IMR-90 (cell line): ENCODE measurements at regions not wholly inside any gene's neighbourhood (a gene's known extent, or its start where the extent isn't known, plus 50 kb on each side); places are given as distances from the start of the nearest gene placed in this dataset.

Experiments used
- ATAC-seq: fragments of 200-7000 bp; cut with Tn5 transposase; 2 replicates; pipeline ENCODE4 v1.9.1; 2020; ENCODE audit warnings: low read depth, mild to moderate bottlenecking, moderate library complexity
- BruUV-seq: library from RNA; stranded (reverse); fragments of 400-500 nt; replicated peaks from 2 replicates; lab custom pipeline; 2021; lab: Mats Ljungman, UMichigan
- CTCF ChIA-PET: fragments of 300-600 bp; formaldehyde crosslinking; extraction: SDS; loops from one replicate; lab custom pipeline; 2021; ENCODE audit warnings: antibody characterized with exemption; lab: Yijun Ruan, JAX
- POLR2A ChIA-PET: fragments of 300-600 bp; sonication (Branson Sonifier 250); formaldehyde crosslinking; loops from one replicate; lab custom pipeline; 2022; ENCODE audit warnings: antibody characterized with exemption; ENCODE audit not compliant: unreplicated experiment; lab: Charles Lee
- DNase-seq: peaks from one replicate; pipeline ENCODE4 v3.0.0; 2013
- H2AFZ ChIP-seq: replicated peaks from 2 replicates; pipeline ENCODE3; 2013; ENCODE audit warnings: low read length, mild to moderate bottlenecking; ENCODE audit not compliant: poor library complexity
- H2AK5ac ChIP-seq: 2 replicates; pipeline ENCODE4 v1.6.1; 2013; ENCODE audit warnings: low read depth, low read length, inconsistent platforms
- H2AK9ac ChIP-seq: replicated peaks from 2 replicates; pipeline ENCODE3; 2013; ENCODE audit warnings: mild to moderate bottlenecking, low read depth, low read length, moderate library complexity; ENCODE audit not compliant: poor library complexity
- H2BK120ac ChIP-seq: 2 replicates; pipeline ENCODE4 v1.6.1; 2013; ENCODE audit warnings: low read depth, low read length, inconsistent platforms
- H2BK15ac ChIP-seq: 3 replicates; pipeline ENCODE4 v1.6.1; 2013; ENCODE audit warnings: low read depth, low read length, inconsistent platforms
- H2BK20ac ChIP-seq: 2 replicates; pipeline ENCODE4 v1.6.1; 2013; ENCODE audit warnings: low read depth, mild to moderate bottlenecking, inconsistent platforms, low read length, moderate library complexity
- H2BK5ac ChIP-seq: 2 replicates; pipeline ENCODE4 v1.6.1; 2013; ENCODE audit warnings: mild to moderate bottlenecking, low read depth, low read length, inconsistent platforms; ENCODE audit not compliant: poor library complexity, severe bottlenecking
- H3K14ac ChIP-seq: replicated peaks from 2 replicates; pipeline ENCODE4 v1.6.1; 2013; ENCODE audit warnings: low read depth, low read length, inconsistent platforms
- H3K18ac ChIP-seq: 2 replicates; pipeline ENCODE4 v1.6.1; 2013; ENCODE audit warnings: low read depth, low read length, control low read depth
- H3K23ac ChIP-seq: 2 replicates; pipeline ENCODE4 v1.6.1; 2013; ENCODE audit warnings: low read depth, low read length, inconsistent platforms
- H3K27ac ChIP-seq: 2 replicates; pipeline ENCODE4 v1.5.1; 2013; ENCODE audit warnings: mild to moderate bottlenecking, control low read depth, low read length; ENCODE audit not compliant: insufficient read depth
- H3K27me3 ChIP-seq: 2 replicates; pipeline ENCODE4 v1.6.1; 2013; ENCODE audit warnings: low read length; ENCODE audit not compliant: control insufficient read depth, insufficient read depth
- H3K36me3 ChIP-seq: 2 replicates; pipeline ENCODE4 v1.6.1; 2013; ENCODE audit warnings: low read length, mixed read lengths; ENCODE audit not compliant: control insufficient read depth, insufficient read depth
- H3K4ac ChIP-seq: 2 replicates; pipeline ENCODE4 v1.6.1; 2013; ENCODE audit warnings: low read depth, low read length, inconsistent platforms
- H3K4me1 ChIP-seq: 2 replicates; pipeline ENCODE4 v1.6.1; 2013; ENCODE audit warnings: low read length, mixed read lengths; ENCODE audit not compliant: control insufficient read depth, insufficient read depth
- H3K4me2 ChIP-seq: 2 replicates; pipeline ENCODE4 v1.6.1; 2013; ENCODE audit warnings: low read depth, mild to moderate bottlenecking, control low read depth, low read length, moderate library complexity
- H3K4me3 ChIP-seq: 2 replicates; pipeline ENCODE4 v1.5.1; 2013; ENCODE audit warnings: low read depth, mild to moderate bottlenecking, control low read depth, low read length, moderate library complexity; ENCODE audit not compliant: insufficient read depth
- H3K56ac ChIP-seq: 2 replicates; pipeline ENCODE4 v1.6.1; 2013; ENCODE audit warnings: low read length, inconsistent platforms; ENCODE audit not compliant: insufficient read depth; ENCODE audit errors: extremely low read depth
- H3K79me1 ChIP-seq, 2 experiments: 2 replicates each; pipeline ENCODE4 v1.6.1; 2013; ENCODE audit warnings: low read length in 2 of 2, inconsistent platforms in 1 of 2, low read depth in 1 of 2
- H3K9ac ChIP-seq: 2 replicates; pipeline ENCODE4 v1.6.1; 2013; ENCODE audit warnings: low read depth, low read length, control low read depth
- H3K9me1 ChIP-seq: 2 replicates; pipeline ENCODE4 v1.6.1; 2013; ENCODE audit warnings: low read length, inconsistent platforms; ENCODE audit not compliant: insufficient read depth
- H3K9me3 ChIP-seq: 2 replicates; pipeline ENCODE4 v1.6.1; 2013; ENCODE audit warnings: low read length; ENCODE audit not compliant: control insufficient read depth, insufficient read depth
- H4K20me1 ChIP-seq: 2 replicates; pipeline ENCODE4 v1.6.1; 2013; ENCODE audit warnings: low read length, inconsistent platforms; ENCODE audit not compliant: insufficient read depth
- H4K5ac ChIP-seq: 2 replicates; pipeline ENCODE4 v1.6.1; 2013; ENCODE audit warnings: mild to moderate bottlenecking, low read depth, low read length, control low read depth
- H4K8ac ChIP-seq, 2 experiments: 2 replicates each; pipeline ENCODE4 v1.6.1; 2013; ENCODE audit warnings: low read depth in 2 of 2, low read length in 2 of 2, control low read depth in 1 of 2, inconsistent platforms in 1 of 2
- H4K91ac ChIP-seq: 2 replicates; pipeline ENCODE4 v1.6.1; 2013; ENCODE audit warnings: low read depth, low read length, inconsistent platforms; ENCODE audit not compliant: insufficient read depth
- BHLHE40 ChIP-seq: fragments of 150-350 bp; IDR thresholded peaks from 2 replicates; pipeline ENCODE4 v1.6.1; 2016; ENCODE audit warnings: mild to moderate bottlenecking, low read depth, low read length
- FOS ChIP-seq: fragments of 150-350 bp; IDR thresholded peaks from 2 replicates; pipeline ENCODE4 v1.6.1; 2016; ENCODE audit warnings: low read depth, low read length
- MAFK ChIP-seq: IDR thresholded peaks from 2 replicates; pipeline ENCODE4 v1.6.1; 2012; ENCODE audit warnings: low read depth, low read length, improper control_type of control experiment
- MAZ ChIP-seq: IDR thresholded peaks from 2 replicates; pipeline ENCODE4 v1.6.1; 2012; ENCODE audit warnings: low read depth, mild to moderate bottlenecking, low read length, improper control_type of control experiment, moderate library complexity, borderline replicate concordance
- RAD21 ChIP-seq: IDR thresholded peaks from 2 replicates; pipeline ENCODE4 v1.6.1; 2012; ENCODE audit warnings: low read length, improper control_type of control experiment
- RCOR1 ChIP-seq: IDR thresholded peaks from 2 replicates; pipeline ENCODE4 v1.6.1; 2012; ENCODE audit warnings: mild to moderate bottlenecking, low read length, improper control_type of control experiment; ENCODE audit not compliant: insufficient replicate concordance
- SMC3 ChIP-seq: fragments of 150-350 bp; IDR thresholded peaks from 2 replicates; pipeline ENCODE4 v1.6.1; 2016; ENCODE audit warnings: low read depth, mild to moderate bottlenecking, antibody characterized with exemption, low read length, moderate library complexity
- WGBS, 2 experiments: methylation state at CpG; one replicate each; pipeline versions ENCODE4 v1.1.5 to v1.1.7; 2013; ENCODE audit warnings: missing lambda C conversion rate in 2 of 2; ENCODE audit not compliant: insufficient read length in 1 of 2; ENCODE audit errors: extremely low coverage in 2 of 2; 5-methylcytosine and 5-hydroxymethylcytosine counted together
- dilution Hi-C: fragments of 300-500 bp; cut with HindIII; formaldehyde crosslinking; loops from one replicate; pipeline ENCODE4 v1.14.3; 2018; ENCODE audit warnings: low sequenced_read_pairs; ENCODE audit not compliant: unreplicated experiment
- in situ Hi-C: fragments of 300-500 bp; cut with MboI; formaldehyde crosslinking; loops from 3 replicates; pipeline ENCODE4 v1.14.3; 2019; ENCODE audit warnings: low sequenced_read_pairs, inconsistent platforms, mixed read lengths
- intact Hi-C: fragments of 100-400 bp; cut with micrococcal nuclease; formaldehyde crosslinking; loops from 2 replicates; pipeline ENCODE4 v1.10.0; 2022
- TF ChIP-seq, protein P1 (sequence below): fragments of 150-350 bp; IDR thresholded peaks from 2 replicates; pipeline ENCODE4 v1.6.1; 2017; ENCODE audit warnings: mild to moderate bottlenecking, antibody characterized with exemption, low read length, low read depth

- H3K56ac ChIP-seq, result no peak overlapping the region
- H3K4me1 ChIP-seq, result no peaks in the 10 kb centered on the region
- no peak overlapping the region for H3K18ac ChIP-seq
- BruUV-seq, result no TSS peak
- intact Hi-C loops (no loop called here), dilution Hi-C loops (no loop called here), in situ Hi-C loops (no loop called here)
- no peak overlapping the region for H4K8ac ChIP-seq
- CTCF ChIA-PET, result no interaction called here
- no peak overlapping the region for H2BK20ac ChIP-seq
- WGBS, 2 experiments, result 60% methylated on average over 8 of the region's 11 CpGs; no CpG with 5 or more reads in 1 of the 2 experiments
- H3K9me1 ChIP-seq, result no peaks in the 10 kb centered on the region
- H3K23ac ChIP-seq, result no peak overlapping the region
- no peak overlapping the region for H3K9ac ChIP-seq
- H3K36me3 ChIP-seq, result no peaks in the 10 kb centered on the region
- no peak overlapping the region for H3K27ac ChIP-seq
- H3K79me1 ChIP-seq, result no peaks in the 10 kb centered on the region
- H3K9me3 ChIP-seq, result no peaks in the 10 kb centered on the region
- H2AFZ ChIP-seq, result no peak overlapping the region
- H3K4ac ChIP-seq, result no peak overlapping the region
- POLR2A ChIA-PET, result no interaction called here
- ATAC-seq, result no peak
- no peak overlapping the region for H4K5ac ChIP-seq
- no peak for DNase-seq
- peaks cover 31% of the 10 kb centered on the region for H3K27me3 ChIP-seq
- no peak overlapping the region for H2AK9ac ChIP-seq
- no peak overlapping the region for H2BK120ac ChIP-seq
- H4K91ac ChIP-seq, result no peak overlapping the region
- no peak overlapping the region for H3K4me3 ChIP-seq
- no peak overlapping the region for H2BK5ac ChIP-seq
- no peak overlapping the region for H2BK15ac ChIP-seq
- TF ChIP-seq MAFK (no peak), FOS (no peak), MAZ (no peak), RAD21 (no peak), BHLHE40 (no peak), SMC3 (no peak), RCOR1 (no peak)
- TF ChIP-seq, protein P1, sequence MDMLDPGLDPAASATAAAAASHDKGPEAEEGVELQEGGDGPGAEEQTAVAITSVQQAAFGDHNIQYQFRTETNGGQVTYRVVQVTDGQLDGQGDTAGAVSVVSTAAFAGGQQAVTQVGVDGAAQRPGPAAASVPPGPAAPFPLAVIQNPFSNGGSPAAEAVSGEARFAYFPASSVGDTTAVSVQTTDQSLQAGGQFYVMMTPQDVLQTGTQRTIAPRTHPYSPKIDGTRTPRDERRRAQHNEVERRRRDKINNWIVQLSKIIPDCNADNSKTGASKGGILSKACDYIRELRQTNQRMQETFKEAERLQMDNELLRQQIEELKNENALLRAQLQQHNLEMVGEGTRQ, result no peak
- H2AK5ac ChIP-seq, result no peak overlapping the region
- H3K4me2 ChIP-seq, result no peak overlapping the region
- no peaks in the 10 kb centered on the region for H4K20me1 ChIP-seq
- no peak overlapping the region for H3K14ac ChIP-seq
Observed at GRCh38 chr2:238775591-238775990, 72.3 kb upstream of the TWIST2 start.
